ENCODE measurements at regions not wholly inside any gene's neighbourhood (a gene's known extent, or its start where the extent isn't known, plus 50 kb on each side); places are given as distances from the start of the nearest gene placed in this dataset.
A peak's percentile ranks its signal among the peaks of the same experiment; 100 is the strongest.

DNA sequence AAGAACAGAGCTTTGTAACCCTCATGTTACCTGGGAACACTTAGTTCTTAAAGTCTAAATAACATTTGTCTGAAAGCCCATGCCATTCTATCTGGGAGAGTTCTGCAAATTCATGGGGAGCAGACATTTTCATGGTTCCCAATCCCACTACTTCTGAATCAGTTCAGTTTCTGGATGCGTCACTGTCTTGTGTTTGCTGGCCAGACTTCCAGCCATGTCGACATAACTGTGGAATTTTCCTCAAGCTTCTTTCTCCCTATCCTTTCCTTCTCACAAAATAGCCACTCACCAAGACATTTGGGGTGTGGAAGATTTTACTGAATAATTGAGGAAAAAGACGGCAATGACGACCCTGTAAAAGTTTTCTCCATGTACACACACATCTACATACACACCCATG, 272.5 kb downstream of the NEBL start:
- TF ChIP-seq, protein P1, sequence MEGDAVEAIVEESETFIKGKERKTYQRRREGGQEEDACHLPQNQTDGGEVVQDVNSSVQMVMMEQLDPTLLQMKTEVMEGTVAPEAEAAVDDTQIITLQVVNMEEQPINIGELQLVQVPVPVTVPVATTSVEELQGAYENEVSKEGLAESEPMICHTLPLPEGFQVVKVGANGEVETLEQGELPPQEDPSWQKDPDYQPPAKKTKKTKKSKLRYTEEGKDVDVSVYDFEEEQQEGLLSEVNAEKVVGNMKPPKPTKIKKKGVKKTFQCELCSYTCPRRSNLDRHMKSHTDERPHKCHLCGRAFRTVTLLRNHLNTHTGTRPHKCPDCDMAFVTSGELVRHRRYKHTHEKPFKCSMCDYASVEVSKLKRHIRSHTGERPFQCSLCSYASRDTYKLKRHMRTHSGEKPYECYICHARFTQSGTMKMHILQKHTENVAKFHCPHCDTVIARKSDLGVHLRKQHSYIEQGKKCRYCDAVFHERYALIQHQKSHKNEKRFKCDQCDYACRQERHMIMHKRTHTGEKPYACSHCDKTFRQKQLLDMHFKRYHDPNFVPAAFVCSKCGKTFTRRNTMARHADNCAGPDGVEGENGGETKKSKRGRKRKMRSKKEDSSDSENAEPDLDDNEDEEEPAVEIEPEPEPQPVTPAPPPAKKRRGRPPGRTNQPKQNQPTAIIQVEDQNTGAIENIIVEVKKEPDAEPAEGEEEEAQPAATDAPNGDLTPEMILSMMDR (IDR thresholded peaks at IDR 0.05) = no peak
- Histone ChIP-seq H3K4me1 (peaks cover 2 to 16% of the 10 kb centered on the region in 2 donors), H3K27me3 (no peaks in the 10 kb centered on the region), H3K4me3 (no peak overlapping the region), H3K27ac (no peak overlapping the region), H3K9me3 (no peaks in the 10 kb centered on the region), H3K36me3 (no peaks in the 10 kb centered on the region)
- intact Hi-C loops (cut with DNase I) = loop anchor here (10.0 kb wide), 2 partner anchors 140 to 210 kb away; no protein-coding TSS in a partner anchor
- DNase-seq (ENCODE audit: low spot score in 2 of 2) = peak in 1 of 2 donors; percentile 67

DNA sequence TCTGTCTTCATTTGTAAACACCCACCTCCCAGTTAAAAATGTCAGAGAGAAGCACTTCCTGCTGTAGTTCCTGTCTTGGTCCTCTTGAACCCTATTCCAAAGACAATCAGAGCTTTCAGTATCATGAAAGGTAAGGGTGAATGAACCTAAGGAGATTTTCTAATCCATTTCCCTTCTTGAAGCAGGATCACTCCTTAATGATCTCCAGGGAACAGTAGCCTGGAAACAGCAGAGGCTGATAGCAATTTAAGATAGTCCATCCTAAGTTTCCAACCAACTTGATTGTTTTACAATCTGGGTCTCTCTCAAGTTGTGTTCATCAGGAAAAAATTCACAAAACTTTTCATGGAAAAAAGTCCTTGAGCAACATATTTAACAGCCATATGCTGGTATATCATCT, 273.6 kb downstream of the NEBL start:
- Histone ChIP-seq H3K4me1 (peaks cover 2 to 16% of the 10 kb centered on the region in 2 donors), H3K4me3 (no peak overlapping the region), H3K9me3 (no peaks in the 10 kb centered on the region), H3K27me3 (no peaks in the 10 kb centered on the region), H3K27ac (peak overlapping the region; percentile 36 to 58), H3K36me3 (no peaks in the 10 kb centered on the region)
- no peak for DNase-seq (ENCODE audit: low spot score in 2 of 2)
- TF ChIP-seq, protein P1 (IDR thresholded peaks at IDR 0.05) = no peak
- intact Hi-C loops (cut with DNase I) = loop anchor here (10.0 kb wide), 2 partner anchors 141 to 209 kb away; no protein-coding TSS in a partner anchor

DNA sequence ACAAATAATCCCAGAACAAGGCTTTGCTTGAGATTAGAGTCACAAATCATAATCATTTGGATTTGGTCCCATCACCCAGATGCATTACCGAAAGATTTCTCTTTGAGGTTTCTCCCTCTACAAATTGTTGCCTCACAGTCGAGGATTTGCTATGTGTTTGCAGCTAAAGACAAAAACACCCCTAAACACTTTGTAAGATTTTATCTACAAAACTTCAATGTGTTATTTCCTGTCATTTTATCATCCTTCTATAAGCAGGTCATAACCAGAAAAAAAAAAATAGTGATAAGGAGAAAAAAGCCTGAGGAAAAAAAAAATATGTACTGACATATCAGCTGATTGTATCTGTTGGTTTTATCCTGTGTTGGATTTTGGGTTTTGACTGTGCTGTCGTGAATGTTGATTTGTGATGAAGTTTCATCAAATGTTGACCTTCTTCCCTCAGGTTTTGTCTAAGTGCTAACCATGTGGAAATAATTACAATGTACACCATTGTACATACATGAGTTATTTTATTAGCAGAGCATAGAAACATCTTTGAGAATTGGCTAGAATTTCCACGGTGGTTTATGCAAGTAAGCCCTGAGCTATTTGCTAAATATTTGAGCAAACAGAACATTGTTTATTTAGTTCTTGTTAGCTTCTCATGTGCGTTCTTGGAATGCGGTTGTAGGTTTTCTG, 274.4 kb downstream of the NEBL start:
- Histone ChIP-seq H3K27ac (peak overlapping the region; percentile 36 to 58), H3K9me3 (no peaks in the 10 kb centered on the region), H3K27me3 (no peaks in the 10 kb centered on the region), H3K4me1 (peaks cover 2 to 16% of the 10 kb centered on the region in 2 donors), H3K36me3 (no peaks in the 10 kb centered on the region), H3K4me3 (no peak overlapping the region)
- intact Hi-C loops (cut with DNase I) = loop anchor here (10.0 kb wide), 2 partner anchors 142 to 208 kb away; no protein-coding TSS in a partner anchor
- DNase-seq (ENCODE audit: low spot score in 2 of 2) = no peak
- TF ChIP-seq, protein P1 (IDR thresholded peaks at IDR 0.05) = no peak

DNA sequence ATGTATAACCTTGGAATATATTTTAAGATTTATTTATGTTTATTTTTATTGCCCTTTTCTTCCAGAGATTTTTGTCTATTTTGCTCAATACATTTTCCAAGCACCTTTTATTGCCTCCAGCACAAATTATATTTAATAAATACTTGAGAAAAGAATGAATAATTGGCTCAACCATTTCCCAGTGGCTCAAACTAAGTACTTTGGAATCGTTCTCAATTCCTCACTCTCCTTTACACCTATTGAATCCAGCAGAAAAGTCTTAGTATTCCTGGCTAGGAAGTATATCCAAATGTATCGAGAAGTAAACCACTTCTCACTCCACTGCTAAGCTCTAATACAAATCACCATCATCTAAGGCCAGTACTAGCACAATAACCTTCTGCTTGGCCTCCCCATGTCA, 276.1 kb downstream of the NEBL start:
- no peaks in the 10 kb centered on the region for H3K9me3 ChIP-seq
- DNase-seq (ENCODE audit: low spot score in 2 of 2) = no peak
- TF ChIP-seq, protein P1 (IDR thresholded peaks at IDR 0.05) = no peak
- peaks cover 2 to 16% of the 10 kb centered on the region in 2 donors for H3K4me1 ChIP-seq
- no peak overlapping the region for H3K27ac ChIP-seq
- H3K27me3 ChIP-seq = no peaks in the 10 kb centered on the region
- intact Hi-C loops (cut with DNase I) = loop anchor here (10.0 kb wide), 2 partner anchors 144 to 206 kb away; no protein-coding TSS in a partner anchor
- H3K4me3 ChIP-seq = no peak overlapping the region
- no peaks in the 10 kb centered on the region for H3K36me3 ChIP-seq

DNA sequence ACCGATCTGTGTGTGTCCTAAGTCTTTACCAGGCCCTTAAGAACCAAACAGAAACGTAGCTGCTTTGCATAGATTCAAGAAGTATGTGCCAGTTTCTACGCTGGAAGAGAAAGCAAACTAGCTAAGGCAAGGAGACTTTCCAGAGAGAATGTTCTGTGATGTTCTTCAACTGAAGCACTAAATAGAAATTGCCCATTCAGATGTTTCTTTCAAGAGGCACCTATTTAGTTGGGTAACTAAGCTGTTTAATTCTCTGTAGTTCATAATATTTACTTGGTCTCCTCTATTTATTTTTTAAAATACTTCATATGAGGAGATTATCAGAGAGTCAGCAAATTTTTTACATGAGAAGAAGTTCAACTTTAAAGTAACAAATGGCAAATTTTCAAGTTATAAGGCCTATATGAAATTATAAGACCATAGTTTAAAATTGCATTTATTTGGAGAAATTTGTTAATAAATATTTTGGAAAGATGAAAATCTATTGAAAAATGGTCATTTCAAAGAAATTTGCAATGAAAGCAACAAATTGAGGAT, 279.0 kb downstream of the NEBL start:
- H3K9me3 ChIP-seq = no peaks in the 10 kb centered on the region
- no peaks in the 10 kb centered on the region for H3K36me3 ChIP-seq
- H3K27ac ChIP-seq = no peak overlapping the region
- TF ChIP-seq, protein P1 (IDR thresholded peaks at IDR 0.05) = no peak
- intact Hi-C loops (cut with DNase I) = no loop called here
- no peaks in the 10 kb centered on the region for H3K27me3 ChIP-seq
- peaks cover 0 to 7% of the 10 kb centered on the region in 2 donors for H3K4me1 ChIP-seq
- no peak for DNase-seq (ENCODE audit: low spot score in 2 of 2)
- no peak overlapping the region for H3K4me3 ChIP-seq
